ENCODE measurements at regions not wholly inside any gene's neighbourhood (a gene's known extent, or its start where the extent isn't known, plus 50 kb on each side); places are given as distances from the start of the nearest gene placed in this dataset.

GRCh38 chr20:24763386-24764026 lies 185.6 kb upstream of the CST7 start:
- no peaks in the 10 kb centered on the region for H3K36me3 ChIP-seq (ENCODE audit: control insufficient read depth, insufficient read depth, low read length)
- no peaks in the 10 kb centered on the region for H3K4me1 ChIP-seq (ENCODE audit: control insufficient read depth, insufficient read depth, low read length)
- TF ChIP-seq, protein P1, sequence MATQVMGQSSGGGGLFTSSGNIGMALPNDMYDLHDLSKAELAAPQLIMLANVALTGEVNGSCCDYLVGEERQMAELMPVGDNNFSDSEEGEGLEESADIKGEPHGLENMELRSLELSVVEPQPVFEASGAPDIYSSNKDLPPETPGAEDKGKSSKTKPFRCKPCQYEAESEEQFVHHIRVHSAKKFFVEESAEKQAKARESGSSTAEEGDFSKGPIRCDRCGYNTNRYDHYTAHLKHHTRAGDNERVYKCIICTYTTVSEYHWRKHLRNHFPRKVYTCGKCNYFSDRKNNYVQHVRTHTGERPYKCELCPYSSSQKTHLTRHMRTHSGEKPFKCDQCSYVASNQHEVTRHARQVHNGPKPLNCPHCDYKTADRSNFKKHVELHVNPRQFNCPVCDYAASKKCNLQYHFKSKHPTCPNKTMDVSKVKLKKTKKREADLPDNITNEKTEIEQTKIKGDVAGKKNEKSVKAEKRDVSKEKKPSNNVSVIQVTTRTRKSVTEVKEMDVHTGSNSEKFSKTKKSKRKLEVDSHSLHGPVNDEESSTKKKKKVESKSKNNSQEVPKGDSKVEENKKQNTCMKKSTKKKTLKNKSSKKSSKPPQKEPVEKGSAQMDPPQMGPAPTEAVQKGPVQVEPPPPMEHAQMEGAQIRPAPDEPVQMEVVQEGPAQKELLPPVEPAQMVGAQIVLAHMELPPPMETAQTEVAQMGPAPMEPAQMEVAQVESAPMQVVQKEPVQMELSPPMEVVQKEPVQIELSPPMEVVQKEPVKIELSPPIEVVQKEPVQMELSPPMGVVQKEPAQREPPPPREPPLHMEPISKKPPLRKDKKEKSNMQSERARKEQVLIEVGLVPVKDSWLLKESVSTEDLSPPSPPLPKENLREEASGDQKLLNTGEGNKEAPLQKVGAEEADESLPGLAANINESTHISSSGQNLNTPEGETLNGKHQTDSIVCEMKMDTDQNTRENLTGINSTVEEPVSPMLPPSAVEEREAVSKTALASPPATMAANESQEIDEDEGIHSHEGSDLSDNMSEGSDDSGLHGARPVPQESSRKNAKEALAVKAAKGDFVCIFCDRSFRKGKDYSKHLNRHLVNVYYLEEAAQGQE (IDR thresholded peaks at IDR 0.05; ENCODE audit: insufficient read depth in 1 of 2, low read depth in 2 of 2, low read length in 1 of 2): no peak
- TF ChIP-seq POLR2AphosphoS5 (IDR thresholded peaks at IDR 0.05; ENCODE audit: low read depth, low read length) (no peak), SIN3A (IDR thresholded peaks at IDR 0.05; ENCODE audit: borderline replicate concordance, insufficient read depth, low read depth, low read length) (no peak), CTCF (IDR thresholded peaks at IDR 0.05) (no peak)
- H3K27ac ChIP-seq (ENCODE audit: low read length): no peak overlapping the region
- no peak overlapping the region for H3K4me3 ChIP-seq (ENCODE audit: low read depth in 2 of 2, low read length in 2 of 2)
- ChIA-PET CTCF (no interaction called here), POLR2A (no interaction called here)
- H3K9me3 ChIP-seq (ENCODE audit: control insufficient read depth, insufficient read depth, low read depth, low read length): no peaks in the 10 kb centered on the region
- ATAC-seq (no peak), DNase-seq (ENCODE audit: low read depth, low spot score) (no peak)
- H3K27me3 ChIP-seq (ENCODE audit: control insufficient read depth, insufficient read depth, low read length): peaks cover 3% of the 10 kb centered on the region; the same call in 1 of the 2 replicates
- intact Hi-C loops (cut with micrococcal nuclease; ENCODE audit: unreplicated experiment) (no loop called here), in situ Hi-C loops (cut with HindIII; ENCODE audit: low pct_unique_long_range_greater_than_20kb, low sequenced_read_pairs) (no loop called here)
- no TSS peak for BruUV-seq (replicated peaks)

GRCh38 chr20:24764027-24764793 lies 184.9 kb upstream of the CST7 start:
- no peaks in the 10 kb centered on the region for H3K36me3 ChIP-seq (ENCODE audit: control insufficient read depth, insufficient read depth, low read length)
- ATAC-seq: no peak
- BruUV-seq (replicated peaks): no TSS peak
- H3K27ac ChIP-seq (ENCODE audit: low read length): no peak overlapping the region
- DNase-seq (ENCODE audit: low read depth, low spot score): no peak
- in situ Hi-C loops (cut with HindIII; ENCODE audit: low pct_unique_long_range_greater_than_20kb, low sequenced_read_pairs): no loop called here
- ChIA-PET POLR2A (no interaction called here), CTCF (no interaction called here)
- no peaks in the 10 kb centered on the region for H3K4me1 ChIP-seq (ENCODE audit: control insufficient read depth, insufficient read depth, low read length)
- H3K9me3 ChIP-seq (ENCODE audit: control insufficient read depth, insufficient read depth, low read depth, low read length): no peaks in the 10 kb centered on the region
- peaks cover under 1% of the 10 kb centered on the region; the same call in 1 of the 2 replicates for H3K27me3 ChIP-seq (ENCODE audit: control insufficient read depth, insufficient read depth, low read length)
- H3K4me3 ChIP-seq (ENCODE audit: low read depth in 2 of 2, low read length in 2 of 2): no peak overlapping the region
- TF ChIP-seq TCF7L2 (IDR thresholded peaks at IDR 0.05; ENCODE audit: low read depth, low read length): no peak
- no peak for TF ChIP-seq SIN3A (IDR thresholded peaks at IDR 0.05; ENCODE audit: borderline replicate concordance, insufficient read depth, low read depth, low read length)
- TF ChIP-seq CTCF (IDR thresholded peaks at IDR 0.05): no peak
- no peak for TF ChIP-seq POLR2AphosphoS5 (IDR thresholded peaks at IDR 0.05; ENCODE audit: low read depth, low read length)
- TF ChIP-seq, protein P1 (IDR thresholded peaks at IDR 0.05; ENCODE audit: insufficient read depth in 1 of 2, low read depth in 2 of 2, low read length in 1 of 2): no peak
- intact Hi-C loops (cut with micrococcal nuclease; ENCODE audit: unreplicated experiment): no loop called here
